Uterus (tissue), 2 donors: ENCODE measurements at regions not wholly inside any gene's neighbourhood (a gene's known extent, or its start where the extent isn't known, plus 50 kb on each side); places are given as distances from the start of the nearest gene placed in this dataset.

Source experiments
- POLR2A ChIP-seq, 2 donors: fragments of 450-650 bp; IDR thresholded peaks; one replicate each; pipeline ENCODE4 v1.6.1; 2016; ENCODE audit warnings: antibody characterized with exemption in 2 of 2, mild to moderate bottlenecking in 1 of 2, moderate library complexity in 1 of 2
- TF ChIP-seq, protein P1 (sequence below), 4 experiments: fragments of 200-600 bp in 2 of 4; fragments of 450-650 bp in 2 of 4; sonication (generic) in 2 of 4; IDR thresholded peaks; one replicate each; pipeline ENCODE4 v1.5.1; 2016 to 2019; ENCODE audit warnings: antibody characterized with exemption in 4 of 4, mild to moderate bottlenecking in 2 of 4, moderate library complexity in 1 of 4

- TF ChIP-seq, protein P1, sequence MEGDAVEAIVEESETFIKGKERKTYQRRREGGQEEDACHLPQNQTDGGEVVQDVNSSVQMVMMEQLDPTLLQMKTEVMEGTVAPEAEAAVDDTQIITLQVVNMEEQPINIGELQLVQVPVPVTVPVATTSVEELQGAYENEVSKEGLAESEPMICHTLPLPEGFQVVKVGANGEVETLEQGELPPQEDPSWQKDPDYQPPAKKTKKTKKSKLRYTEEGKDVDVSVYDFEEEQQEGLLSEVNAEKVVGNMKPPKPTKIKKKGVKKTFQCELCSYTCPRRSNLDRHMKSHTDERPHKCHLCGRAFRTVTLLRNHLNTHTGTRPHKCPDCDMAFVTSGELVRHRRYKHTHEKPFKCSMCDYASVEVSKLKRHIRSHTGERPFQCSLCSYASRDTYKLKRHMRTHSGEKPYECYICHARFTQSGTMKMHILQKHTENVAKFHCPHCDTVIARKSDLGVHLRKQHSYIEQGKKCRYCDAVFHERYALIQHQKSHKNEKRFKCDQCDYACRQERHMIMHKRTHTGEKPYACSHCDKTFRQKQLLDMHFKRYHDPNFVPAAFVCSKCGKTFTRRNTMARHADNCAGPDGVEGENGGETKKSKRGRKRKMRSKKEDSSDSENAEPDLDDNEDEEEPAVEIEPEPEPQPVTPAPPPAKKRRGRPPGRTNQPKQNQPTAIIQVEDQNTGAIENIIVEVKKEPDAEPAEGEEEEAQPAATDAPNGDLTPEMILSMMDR (IDR thresholded peaks at IDR 0.05): no peak
- no peak for TF ChIP-seq POLR2A (IDR thresholded peaks at IDR 0.05)
Observed at GRCh38 chr21:25359724-25360123, 247.6 kb downstream of the MRPL39 start.
